ENCODE measurements at regions not wholly inside any gene's neighbourhood (a gene's known extent, or its start where the extent isn't known, plus 50 kb on each side); places are given as distances from the start of the nearest gene placed in this dataset.
"Not testable (repeated sequence)": the region's sequence is repeated elsewhere in the genome, so short reads cannot be mapped to it uniquely, and the experiment has no call there.

DNA sequence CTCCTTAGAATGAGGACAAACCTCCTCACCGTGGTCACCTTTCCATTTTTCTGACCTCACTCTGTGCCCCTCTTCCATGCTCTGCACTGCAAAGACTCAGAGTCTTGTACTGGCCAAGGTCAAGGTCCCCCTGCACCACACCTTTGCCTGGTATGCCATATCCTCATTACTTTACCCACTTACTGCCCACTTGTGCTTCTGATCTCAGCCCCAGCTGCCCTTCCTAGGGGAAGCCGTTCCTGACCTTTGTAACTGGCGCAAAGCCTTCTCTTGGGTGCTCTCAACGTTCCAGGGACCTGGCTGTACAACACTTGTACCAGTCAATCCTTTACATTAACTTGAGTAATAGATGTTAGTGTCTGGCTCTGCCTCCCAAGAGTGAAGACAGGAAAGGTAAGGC lies 256.0 kb downstream of the SV2B start:
- no peak for DNase-seq (ENCODE audit: low read depth in 2 of 2, low spot score in 1 of 2)

DNA sequence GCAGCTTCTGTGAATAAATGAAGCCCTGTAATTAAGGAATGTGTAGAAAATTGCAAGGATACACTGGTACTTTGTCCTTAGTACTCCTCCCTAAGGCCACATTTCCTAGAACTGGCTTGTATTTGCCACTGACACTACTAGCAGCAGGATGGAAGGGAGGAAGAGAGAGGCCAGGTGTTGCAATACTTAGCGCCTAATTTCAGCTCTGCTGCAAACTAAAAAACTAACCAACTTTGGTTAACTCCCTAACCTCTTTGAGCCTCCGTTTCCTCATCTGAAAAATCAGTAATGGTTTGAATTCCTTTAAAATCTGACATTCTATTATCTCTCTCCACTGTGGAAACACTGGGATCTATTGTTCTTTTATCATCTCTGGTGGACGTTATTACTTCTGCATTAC lies 257.0 kb downstream of the SV2B start:
- DNase-seq (ENCODE audit: low read depth in 2 of 2, low spot score in 1 of 2) = no peak

DNA sequence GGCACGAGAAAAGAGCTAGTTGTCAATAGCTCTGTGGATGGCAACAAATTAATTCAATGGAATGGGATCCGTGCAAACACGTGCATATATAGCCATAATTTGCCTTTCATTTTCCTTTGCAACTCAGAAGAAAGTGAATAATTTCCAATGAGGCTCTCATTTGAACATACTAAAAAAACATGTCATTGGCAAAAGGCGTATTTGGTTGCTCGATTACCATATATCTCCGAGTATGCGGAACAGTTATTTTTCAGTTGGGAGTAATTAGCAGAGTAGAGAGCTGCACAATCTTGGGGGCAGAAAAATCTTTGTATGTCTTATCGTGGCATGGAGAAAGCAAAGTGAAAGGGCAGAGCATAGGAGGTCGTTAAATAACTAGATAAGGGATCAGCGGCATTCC lies 257.4 kb downstream of the SV2B start:
- no peak for DNase-seq (ENCODE audit: low read depth in 2 of 2, low spot score in 1 of 2)

DNA sequence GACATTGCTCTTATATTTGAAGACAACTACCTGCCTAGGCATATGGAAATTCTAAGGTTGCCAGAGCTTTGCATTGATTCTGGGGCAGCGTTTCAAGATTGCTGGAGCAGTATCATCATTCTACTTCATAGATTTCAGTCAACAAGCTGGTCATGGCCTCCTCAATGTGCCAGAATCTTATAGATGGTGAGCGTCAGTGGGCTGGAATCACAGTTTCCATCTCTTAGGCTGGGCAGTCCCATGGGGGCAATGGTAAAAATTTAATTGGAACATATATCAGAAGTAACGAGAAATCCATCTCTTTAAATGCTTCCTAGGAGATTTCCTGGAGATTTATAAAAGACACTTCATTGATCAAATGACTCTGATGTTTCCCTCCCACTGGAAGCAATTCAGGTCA lies 258.3 kb downstream of the SV2B start:
- no peak for DNase-seq (ENCODE audit: low read depth in 2 of 2, low spot score in 1 of 2)

DNA sequence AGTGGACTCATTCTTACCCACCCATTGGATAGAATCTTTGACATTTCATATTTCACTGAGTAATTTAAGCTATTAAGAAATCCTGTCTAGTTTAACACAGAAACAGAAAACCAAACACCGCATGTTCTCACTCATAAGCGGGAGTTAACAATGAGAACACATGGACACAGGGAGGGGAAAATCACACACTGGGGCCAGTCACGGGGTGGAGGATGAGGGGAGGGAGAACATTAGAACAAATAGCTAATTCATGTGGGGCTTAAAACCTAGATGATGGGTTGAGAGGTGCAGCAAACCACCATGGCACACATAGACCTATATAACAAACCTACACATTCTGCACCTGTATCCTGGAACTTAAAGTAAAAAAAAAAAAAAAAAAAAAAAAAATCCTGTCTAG lies 261.6 kb downstream of the SV2B start:
- not testable (repeated sequence) for DNase-seq (ENCODE audit: low read depth in 2 of 2, low spot score in 1 of 2)

DNA sequence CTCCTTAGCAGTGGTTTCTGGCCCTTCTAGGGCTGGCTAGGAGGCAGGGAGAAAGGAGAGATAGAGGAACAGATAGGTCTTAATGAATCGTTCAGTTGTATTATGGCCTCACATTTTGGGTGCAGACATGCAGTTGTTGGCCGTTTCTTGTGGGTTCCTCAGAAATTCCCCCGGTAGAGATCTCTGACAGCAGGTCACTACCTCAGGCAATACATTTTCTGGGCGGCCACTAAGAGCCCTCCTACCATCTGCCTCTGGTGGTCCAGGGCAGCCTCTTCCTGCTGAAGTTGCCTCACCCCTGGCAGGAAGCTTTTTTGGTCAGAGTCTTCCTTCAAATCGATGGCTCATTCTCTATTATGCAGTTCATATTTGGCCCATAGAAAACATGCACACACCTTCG lies 266.1 kb downstream of the SV2B start:
- no peak for DNase-seq (ENCODE audit: low read depth in 2 of 2, low spot score in 1 of 2)

DNA sequence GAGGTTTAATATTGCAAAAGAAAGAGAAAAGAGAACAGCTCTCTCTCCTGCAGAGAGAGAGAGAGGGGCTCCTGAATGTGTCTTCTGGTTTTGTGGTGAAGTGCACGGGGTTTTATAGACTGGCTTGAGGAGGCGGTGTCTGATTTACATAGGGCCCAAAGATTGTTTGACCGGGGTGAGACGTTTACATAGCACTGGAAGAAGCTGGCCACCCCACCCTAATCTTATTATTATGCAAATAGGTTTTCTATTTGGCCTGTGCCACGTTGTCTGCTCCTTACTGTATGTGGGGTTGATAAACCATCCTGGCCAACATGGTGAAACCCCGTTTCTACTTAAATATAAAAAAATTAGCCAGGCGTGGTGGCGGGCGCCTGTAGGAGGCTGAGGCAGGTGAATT lies 268.6 kb downstream of the SV2B start:
- no peak for DNase-seq (ENCODE audit: low read depth in 2 of 2, low spot score in 1 of 2)

DNA sequence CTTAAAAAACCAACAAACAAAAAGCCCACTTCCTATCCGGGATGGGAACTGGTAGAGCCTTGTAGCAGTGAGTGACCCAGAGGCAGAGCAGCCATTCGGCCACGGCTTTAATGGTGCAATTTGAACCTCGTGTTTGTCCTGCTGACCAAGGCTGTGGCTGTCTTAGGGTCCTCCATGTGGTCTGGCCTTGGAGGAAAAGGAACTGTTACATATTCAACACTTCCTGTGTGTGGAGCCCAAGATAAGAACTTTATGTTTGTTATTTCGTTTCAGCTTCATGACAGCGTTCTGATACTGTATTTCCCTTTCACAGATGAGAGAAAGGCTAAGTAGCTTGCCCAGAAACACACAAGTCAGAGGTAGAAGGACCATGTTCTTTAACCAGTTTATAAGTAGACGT lies 269.8 kb downstream of the SV2B start:
- no peak for DNase-seq (ENCODE audit: low read depth in 2 of 2, low spot score in 1 of 2)

DNA sequence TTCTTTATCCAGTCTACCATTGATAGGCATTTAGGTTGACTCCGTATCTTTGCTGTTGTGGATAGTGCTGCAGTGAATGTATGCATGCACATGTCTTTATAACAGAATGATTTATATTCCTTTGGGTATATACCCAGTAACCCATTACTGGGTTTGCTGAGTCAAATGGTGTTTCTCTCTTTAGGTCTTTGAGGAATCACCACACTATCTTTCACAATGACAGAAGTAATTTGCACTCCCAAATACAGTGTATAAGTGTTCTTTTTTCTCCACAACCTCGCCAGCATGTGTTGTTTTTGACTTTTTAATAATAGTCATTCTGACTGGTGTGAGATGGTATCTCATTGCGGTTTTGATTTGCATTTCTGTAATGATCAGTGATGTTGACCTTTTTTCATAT lies 271.3 kb downstream of the SV2B start:
- DNase-seq (ENCODE audit: low read depth in 2 of 2, low spot score in 1 of 2) = not testable (repeated sequence)

DNA sequence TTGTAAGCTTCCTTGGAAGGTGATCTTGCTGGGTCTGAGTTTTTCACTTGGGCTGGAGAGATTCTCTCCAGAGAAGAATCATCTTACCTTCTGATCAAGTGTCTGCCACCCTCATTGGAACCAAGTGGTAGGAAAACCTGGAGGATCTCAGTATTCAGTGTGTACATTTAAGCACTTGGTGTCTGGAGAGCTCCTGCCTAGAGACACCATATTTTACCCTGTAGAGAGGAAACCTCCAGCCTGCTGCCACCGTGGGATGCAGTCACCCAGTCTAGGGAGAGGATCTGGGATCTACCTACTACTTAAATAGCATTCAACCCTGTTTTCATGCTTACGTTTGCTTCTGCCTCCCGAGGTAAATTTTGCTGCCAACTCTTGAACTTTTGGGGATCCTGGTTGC lies 274.3 kb downstream of the SV2B start:
- no peak for DNase-seq (ENCODE audit: low read depth in 2 of 2, low spot score in 1 of 2)

DNA sequence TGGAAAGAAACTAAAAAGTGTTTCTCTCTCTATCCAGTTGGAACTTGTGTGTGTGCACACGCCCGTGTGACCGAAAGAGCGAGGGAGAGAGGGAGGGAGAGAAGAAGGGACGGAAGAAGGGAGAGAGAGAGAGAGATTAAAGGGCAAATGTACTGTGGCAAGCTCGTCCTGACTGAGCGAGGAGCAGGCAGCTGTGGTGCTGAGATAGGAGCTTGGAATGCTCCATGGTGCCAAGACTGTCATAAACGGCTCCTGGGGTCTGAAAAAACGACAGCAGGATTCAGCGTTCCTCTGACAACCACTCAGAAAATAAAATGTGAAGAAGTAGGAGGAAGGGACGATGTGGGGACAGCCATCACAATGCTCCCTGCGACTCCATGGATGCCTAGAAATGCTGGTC lies 276.0 kb downstream of the SV2B start:
- no peak for DNase-seq (ENCODE audit: low read depth in 2 of 2, low spot score in 1 of 2)

DNA sequence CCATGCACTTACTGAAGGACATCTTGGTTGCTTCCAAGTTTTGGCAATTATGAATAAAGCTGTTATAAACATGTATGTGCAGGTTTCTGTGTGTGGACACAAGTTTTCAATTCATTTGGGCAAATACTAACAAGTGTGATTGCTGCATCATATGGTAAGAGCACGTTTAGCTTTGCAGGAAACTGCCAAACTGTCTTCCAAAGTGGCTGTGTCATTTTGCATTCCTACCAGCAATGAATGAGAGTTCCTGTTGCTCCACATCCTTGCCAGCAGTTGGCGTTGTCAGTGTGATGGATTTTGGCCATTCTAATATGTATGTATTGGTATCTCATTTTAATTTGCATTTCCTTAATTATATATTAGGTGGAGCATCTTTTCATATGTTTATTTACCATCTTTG lies 280.1 kb downstream of the SV2B start:
- no peak for DNase-seq (ENCODE audit: low read depth in 2 of 2, low spot score in 1 of 2)

DNA sequence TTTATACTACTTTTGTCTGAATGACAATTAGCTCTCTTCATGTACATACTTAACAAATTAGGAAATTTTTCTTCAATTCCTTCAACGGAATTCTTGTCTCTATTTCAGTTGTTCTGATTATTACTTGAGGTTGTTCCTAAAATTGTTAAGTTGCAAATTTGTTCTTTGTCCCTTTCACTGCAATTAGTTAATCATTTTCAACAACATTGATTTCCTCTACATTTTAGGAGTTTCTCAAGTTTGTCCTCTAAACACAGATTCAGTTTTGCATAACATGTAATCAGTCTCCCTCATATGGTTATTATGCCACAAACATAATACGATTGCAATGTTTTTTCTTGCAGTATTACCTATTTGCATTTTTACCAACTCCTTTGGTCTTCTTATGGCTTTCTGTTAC lies 283.5 kb downstream of the SV2B start:
- no peak for DNase-seq (ENCODE audit: low read depth in 2 of 2, low spot score in 1 of 2)

DNA sequence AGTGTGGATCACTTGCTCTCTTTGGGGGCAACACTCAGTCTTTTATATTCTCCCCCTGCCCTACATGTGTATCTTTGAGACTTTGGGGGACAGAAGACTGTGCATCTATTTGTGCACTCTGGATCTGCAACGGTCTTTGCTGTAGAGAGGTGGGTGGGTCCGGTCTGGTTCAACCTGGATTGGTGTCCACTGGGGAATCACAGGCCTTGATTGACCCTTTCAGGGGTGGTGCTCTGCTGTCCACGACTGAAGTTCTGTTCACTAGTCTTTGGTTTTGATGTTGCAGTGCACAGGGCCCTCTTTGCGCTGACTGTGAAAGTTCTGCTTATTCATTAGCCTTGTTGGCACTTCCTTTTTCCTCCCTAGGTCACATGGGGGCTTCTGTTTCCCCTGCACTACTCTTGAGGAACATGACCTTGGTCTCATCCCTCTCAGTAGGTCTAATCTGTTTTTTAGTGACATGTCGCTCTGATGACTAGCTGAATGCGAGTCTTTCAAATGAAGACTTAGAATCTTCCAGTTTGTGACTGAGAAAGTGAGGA lies 284.2 kb downstream of the SV2B start:
- no peak for DNase-seq (ENCODE audit: low read depth in 2 of 2, low spot score in 1 of 2)

DNA sequence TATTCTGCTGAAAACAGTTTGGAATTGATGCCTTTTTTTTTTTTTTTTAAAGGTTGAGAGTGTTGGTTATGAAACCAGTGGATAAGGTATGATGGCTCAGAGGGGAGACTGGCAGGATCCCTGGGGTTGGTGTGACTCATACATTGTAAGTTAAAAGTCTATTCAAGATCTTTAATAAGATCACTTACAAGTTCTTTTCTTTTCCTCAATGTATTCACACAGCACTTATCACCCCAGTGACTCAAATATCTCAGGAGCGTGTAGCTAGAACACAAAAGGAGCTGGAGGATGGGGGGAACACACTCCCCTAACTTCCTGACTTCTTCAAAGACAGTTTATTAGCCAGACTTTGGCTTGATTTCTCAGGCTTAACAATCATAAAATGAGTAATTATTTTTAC lies 285.3 kb downstream of the SV2B start:
- DNase-seq (ENCODE audit: low read depth in 2 of 2, low spot score in 1 of 2) = no peak

DNA sequence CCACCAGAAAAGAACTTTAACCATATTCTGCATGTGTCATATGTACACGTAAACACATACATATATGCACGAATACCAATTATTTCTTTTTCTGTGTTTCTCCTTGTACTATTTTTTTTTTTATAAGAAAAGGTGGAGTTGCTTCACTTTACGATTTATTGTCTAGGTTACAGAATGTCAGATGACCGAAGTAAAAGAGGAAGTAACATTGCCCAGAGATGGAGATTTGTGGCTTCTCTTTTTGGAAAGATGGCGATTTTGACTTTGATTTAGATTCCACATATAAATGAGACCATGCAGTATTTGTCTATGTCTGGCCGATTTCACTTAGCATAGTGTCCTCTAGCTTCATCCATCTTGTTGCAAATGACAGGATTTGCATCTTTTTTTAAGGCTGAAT lies 293.1 kb downstream of the SV2B start:
- DNase-seq (ENCODE audit: low read depth in 2 of 2, low spot score in 1 of 2) = no peak

DNA sequence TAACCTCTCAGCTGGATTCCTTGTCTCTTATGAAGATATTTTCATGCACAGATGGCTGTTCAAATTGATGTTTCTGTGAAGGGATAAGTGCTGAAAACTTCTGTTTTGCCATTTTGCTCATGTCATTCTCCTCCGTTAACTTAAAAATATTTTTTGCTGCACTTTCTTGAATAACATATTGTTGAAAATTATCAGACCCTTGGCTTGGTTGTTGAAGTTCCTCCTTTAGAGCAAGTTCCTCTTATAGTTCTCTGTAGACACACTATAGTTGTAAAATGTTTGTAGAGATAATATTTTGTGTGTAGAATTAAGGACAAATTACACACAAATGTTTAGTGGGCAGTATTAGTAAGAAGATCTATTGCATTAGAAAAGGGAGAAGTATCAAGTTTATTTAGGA lies 300.4 kb downstream of the SV2B start:
- DNase-seq (ENCODE audit: low read depth in 2 of 2, low spot score in 1 of 2) = no peak

DNA sequence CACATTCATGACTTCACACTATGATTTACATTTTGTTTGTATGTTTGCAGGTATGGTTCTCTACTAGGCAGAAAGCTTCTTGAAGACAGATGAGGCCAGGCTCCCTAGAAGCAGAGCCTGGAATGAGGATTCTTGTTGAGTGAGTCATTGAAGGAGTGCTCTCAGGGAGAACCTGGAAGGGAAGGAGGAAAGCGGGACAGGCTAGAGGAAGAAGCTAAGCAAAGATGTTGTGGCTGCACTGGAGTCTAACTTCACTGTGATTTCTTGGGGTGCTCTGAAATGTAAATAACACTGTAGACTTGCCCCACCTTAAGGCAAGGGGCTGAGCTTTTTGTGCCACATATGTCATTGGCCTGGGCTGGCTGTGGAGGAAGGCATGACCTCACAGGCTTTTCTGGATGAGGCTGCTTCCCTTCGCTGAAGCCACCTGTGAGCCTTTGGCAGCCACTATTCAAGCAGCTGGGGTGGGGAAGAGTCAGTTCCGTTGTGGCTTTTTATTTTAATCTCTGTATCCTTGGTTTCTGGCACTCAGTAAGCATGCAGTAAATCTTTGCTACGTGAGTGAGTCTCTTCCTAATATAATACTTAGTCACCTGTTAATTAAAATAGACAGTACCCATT lies 307.3 kb downstream of the SV2B start:
- no peak for DNase-seq (ENCODE audit: low read depth in 2 of 2, low spot score in 1 of 2)

DNA sequence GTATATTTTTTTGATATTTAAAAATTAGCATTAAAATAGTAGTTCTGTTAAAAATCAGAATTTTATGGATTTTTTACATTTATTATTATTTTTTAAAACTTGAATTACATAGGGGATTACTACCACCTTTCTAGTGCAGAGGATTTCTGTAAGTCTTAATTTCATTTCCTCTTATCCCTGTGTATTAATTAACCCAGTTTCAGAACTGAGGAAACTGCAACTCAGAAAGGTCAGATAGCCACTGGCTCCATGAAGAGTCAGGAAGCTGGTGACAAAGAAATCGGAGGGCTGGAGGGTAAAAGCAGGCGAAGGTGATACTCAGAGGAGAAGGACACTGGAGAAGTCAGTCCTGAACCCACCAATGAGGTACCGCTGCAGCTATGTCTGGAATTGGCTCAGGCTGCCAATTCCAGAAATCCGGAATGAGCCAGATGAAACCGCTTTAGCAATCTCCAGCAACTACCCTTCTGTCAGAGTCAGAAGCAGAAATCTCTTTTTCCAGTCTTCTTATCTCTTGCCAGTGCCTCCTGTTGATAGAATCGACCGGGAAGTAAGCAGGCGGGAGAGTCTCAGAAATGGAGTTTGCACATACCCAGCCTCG lies 308.5 kb downstream of the SV2B start:
- no peak for DNase-seq (ENCODE audit: low read depth in 2 of 2, low spot score in 1 of 2)

DNA sequence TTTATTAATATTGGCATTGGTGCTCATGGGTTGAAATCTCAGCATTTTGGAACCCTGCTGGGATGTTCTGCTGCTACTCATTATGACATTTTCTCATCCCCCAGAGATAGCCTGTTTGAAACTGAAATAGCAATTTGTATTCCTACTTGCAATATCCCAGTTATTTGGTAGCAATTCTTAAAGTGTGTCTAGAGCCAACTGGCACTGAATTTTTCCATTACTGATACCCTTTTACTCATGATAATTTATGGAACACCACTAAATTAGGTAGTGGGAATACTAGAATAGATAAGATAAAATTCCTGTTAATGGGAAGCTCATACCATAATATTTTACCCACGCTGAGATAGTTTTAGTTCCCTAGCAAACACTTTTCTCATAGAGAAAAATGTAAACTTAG lies 309.3 kb downstream of the SV2B start:
- DNase-seq (ENCODE audit: low read depth in 2 of 2, low spot score in 1 of 2) = no peak

DNA sequence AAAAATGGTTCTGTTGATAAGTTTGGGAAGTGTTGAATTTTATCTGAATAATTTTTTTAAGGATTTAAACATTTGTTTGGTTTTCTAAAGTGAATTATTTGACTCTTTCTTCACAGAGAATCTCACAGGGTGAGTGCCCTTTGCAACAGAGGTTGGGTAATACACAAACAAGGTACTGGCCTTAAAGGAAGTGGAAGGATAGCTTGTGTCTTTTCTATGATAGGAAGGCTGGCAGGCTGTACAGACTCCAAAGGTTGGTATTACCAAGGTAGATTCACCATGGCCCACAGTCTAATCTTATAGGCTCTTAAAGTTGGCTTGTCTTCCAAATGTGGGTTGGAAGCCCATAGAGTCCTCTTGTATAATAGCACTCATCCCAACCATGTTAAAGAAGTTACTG lies 311.5 kb downstream of the SV2B start:
- DNase-seq (ENCODE audit: low read depth in 2 of 2, low spot score in 1 of 2) = no peak

DNA sequence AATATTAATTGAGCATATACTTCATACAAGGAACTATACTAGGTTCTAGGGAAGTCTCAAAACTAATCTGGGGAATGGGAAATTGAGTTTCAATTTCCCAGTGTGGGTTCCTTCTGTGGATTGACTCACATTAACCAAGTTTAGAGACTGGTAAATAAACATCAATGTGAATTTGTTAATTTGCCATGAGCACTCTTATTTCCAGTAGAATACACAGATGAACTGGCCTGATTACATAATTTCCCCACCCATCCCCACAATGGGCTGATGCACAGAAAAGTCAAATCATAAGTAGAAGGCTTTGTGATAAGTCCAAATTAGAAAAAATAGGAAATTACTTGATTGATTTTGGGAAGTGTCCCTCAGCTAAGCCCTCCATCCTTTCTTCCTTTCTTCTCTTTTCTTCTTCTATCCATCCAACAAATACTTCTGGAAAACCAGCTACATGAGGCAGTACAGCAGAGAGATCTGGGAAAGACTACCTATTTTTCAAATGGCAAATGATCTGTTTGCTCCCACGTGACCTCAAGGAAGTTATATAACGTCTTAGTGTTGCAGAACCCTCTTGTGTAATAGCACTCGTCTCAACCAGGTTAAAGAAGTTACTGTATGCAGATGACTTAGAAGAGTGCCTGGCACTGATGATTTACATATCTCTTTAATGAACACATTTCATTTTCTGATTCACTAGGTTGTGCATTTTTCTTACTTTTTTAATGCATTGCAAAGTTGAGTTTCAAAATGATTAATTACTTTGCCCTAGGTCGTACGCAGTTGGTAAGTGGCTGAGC lies 312.3 kb downstream of the SV2B start:
- DNase-seq (ENCODE audit: low read depth in 2 of 2, low spot score in 1 of 2) = no peak

Measured in stimulated activated CD8-positive, alpha-beta memory T cell treated with anti-CD3 and anti-CD28 coated beads, Interleukin-4, amount 100 ng/mL, for 1 hour (primary cell).